Naive thymus-derived CD4-positive, alpha-beta T cell (primary cell): ENCODE measurements at regions not wholly inside any gene's neighbourhood (a gene's known extent, or its start where the extent isn't known, plus 50 kb on each side); places are given as distances from the start of the nearest gene placed in this dataset.

Experiments
- ATAC-seq: fragments of 150-1000 bp; cut with Tn5 transposase; 2 replicates; pipeline ENCODE4 v1.10.0; 2021; ENCODE audit warnings: mild to moderate bottlenecking, moderate library complexity
- CTCF ChIA-PET: fragments of 350-600 bp; sonication (Branson Sonifier 250); formaldehyde crosslinking; loops from one replicate; lab custom pipeline; 2021; ENCODE audit warnings: antibody characterized with exemption; lab: Charles Lee
- POLR2A ChIA-PET: fragments of 350-600 bp; sonication (Branson Sonifier 250); formaldehyde crosslinking; loops from one replicate; lab custom pipeline; 2021; ENCODE audit warnings: antibody characterized with exemption, inconsistent platforms; lab: Charles Lee
- DNase-seq, 9 donors: peaks; one replicate each; pipeline versions ENCODE4 v3.0.0 to v3.0.0-alpha.2; 2020 to 2022; ENCODE audit warnings: mixed read lengths in 1 of 9
- H3K27ac ChIP-seq: one replicate; pipeline ENCODE4 v1.7.0; 2013; ENCODE audit warnings: mild to moderate bottlenecking, low read depth, low read length, moderate library complexity
- H3K27me3 ChIP-seq, 2 donors: one replicate each; pipeline ENCODE4 v1.7.0; 2013; ENCODE audit warnings: low read length in 2 of 2, mild to moderate bottlenecking in 2 of 2, moderate library complexity in 2 of 2; ENCODE audit not compliant: control insufficient read depth in 2 of 2, insufficient read depth in 2 of 2
- H3K36me3 ChIP-seq, 3 experiments: 1 replicate in 2 of 3; 2 replicates in 1 of 3; pipeline ENCODE4 v1.7.0; 2013; ENCODE audit warnings: low read length in 3 of 3, mild to moderate bottlenecking in 3 of 3, moderate library complexity in 1 of 3; ENCODE audit not compliant: insufficient read depth in 3 of 3, control insufficient read depth in 2 of 3
- H3K4me1 ChIP-seq, 2 donors: one replicate each; pipeline ENCODE4 v1.7.0; 2013; ENCODE audit warnings: low read length in 2 of 2, mild to moderate bottlenecking in 2 of 2, moderate library complexity in 1 of 2; ENCODE audit not compliant: control insufficient read depth in 2 of 2, insufficient read depth in 2 of 2
- H3K4me3 ChIP-seq: 2 replicates; pipeline ENCODE4 v1.7.0; 2013; ENCODE audit warnings: mild to moderate bottlenecking, low read length
- H3K9me3 ChIP-seq, 3 experiments: 1 replicate in 2 of 3; 2 replicates in 1 of 3; pipeline ENCODE4 v1.7.0; 2013; ENCODE audit warnings: low read length in 3 of 3; ENCODE audit not compliant: control insufficient read depth in 2 of 3
- H3K27ac Mint-ChIP-seq, 9 donors: one replicate each; pipeline ENCODE4 v1.8.0; 2020 to 2022; ENCODE audit warnings: mixed read lengths in 9 of 9, mild to moderate bottlenecking in 8 of 9, moderate library complexity in 5 of 9, inconsistent platforms in 2 of 9
- H3K27me3 Mint-ChIP-seq, 5 donors: one replicate each; pipeline ENCODE4 v1.8.0; 2021 to 2022; ENCODE audit warnings: mixed read lengths in 5 of 5, mild to moderate bottlenecking in 1 of 5
- H3K36me3 Mint-ChIP-seq, 5 donors: one replicate each; pipeline ENCODE4 v1.8.0; 2020 to 2022; ENCODE audit warnings: mixed read lengths in 5 of 5, mild to moderate bottlenecking in 3 of 5, inconsistent platforms in 1 of 5
- H3K4me1 Mint-ChIP-seq, 7 donors: one replicate each; pipeline ENCODE4 v1.8.0; 2020 to 2022; ENCODE audit warnings: mixed read lengths in 7 of 7, mild to moderate bottlenecking in 3 of 7, inconsistent platforms in 1 of 7
- H3K4me3 Mint-ChIP-seq, 10 donors: one replicate each; pipeline ENCODE4 v1.8.0; 2020 to 2022; ENCODE audit warnings: mild to moderate bottlenecking in 10 of 10, mixed read lengths in 10 of 10, moderate library complexity in 6 of 10, inconsistent platforms in 2 of 10
- H3K9me3 Mint-ChIP-seq, 11 donors: one replicate each; pipeline ENCODE4 v1.8.0; 2020 to 2022; ENCODE audit warnings: mixed read lengths in 11 of 11, mild to moderate bottlenecking in 4 of 11, inconsistent platforms in 1 of 11, moderate library complexity in 1 of 11
- intact Hi-C, 2 donors: fragments of 100-400 bp; cut with micrococcal nuclease; formaldehyde crosslinking; loops; one replicate each; pipeline ENCODE4 v1.15.1; 2023

GRCh38 chr10:132484922-132485321, 52.7 kb upstream of the INPP5A start:
- no peak overlapping the region for H3K27ac ChIP-seq
- H3K9me3 Mint-ChIP-seq, result no peaks in the 10 kb centered on the region
- H3K9me3 ChIP-seq, result no peaks in the 10 kb centered on the region
- ATAC-seq, result no peak
- no peak overlapping the region for H3K4me3 Mint-ChIP-seq
- intact Hi-C loops, result no loop called here
- H3K4me1 ChIP-seq, result no peaks in the 10 kb centered on the region
- CTCF ChIA-PET, result no interaction called here
- H3K4me3 ChIP-seq, result no peak overlapping the region
- no peaks in the 10 kb centered on the region for H3K27me3 ChIP-seq
- POLR2A ChIA-PET, result no interaction called here
- H3K4me1 Mint-ChIP-seq, result no peaks in the 10 kb centered on the region
- H3K27ac Mint-ChIP-seq, result no peak overlapping the region
- no peaks in the 10 kb centered on the region for H3K36me3 Mint-ChIP-seq
- no peak for DNase-seq
- H3K27me3 Mint-ChIP-seq, result peaks cover 0 to 10% (median 0%) of the 10 kb centered on the region in 5 donors
- H3K36me3 ChIP-seq, result no peaks in the 10 kb centered on the region

DNA sequence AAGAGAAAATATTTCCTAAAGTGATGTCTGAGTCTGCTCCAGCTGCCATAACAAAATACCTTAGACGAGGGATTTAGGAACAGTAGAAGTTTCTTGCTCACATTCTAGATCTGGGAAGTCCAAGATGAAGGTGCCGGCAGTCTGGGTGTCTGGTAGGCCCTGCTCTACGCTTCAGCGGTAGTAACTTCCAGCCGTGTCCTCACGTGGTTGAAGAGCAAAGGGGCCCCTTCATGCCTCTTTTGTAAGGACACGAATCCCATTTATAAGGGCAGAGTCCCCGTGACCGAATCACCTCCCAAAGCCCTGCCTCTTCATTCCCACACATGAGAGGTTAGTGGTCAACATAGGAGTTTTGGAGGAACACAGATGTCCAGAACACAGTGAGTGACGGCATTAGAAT, 52.2 kb upstream of the INPP5A start:
- H3K27ac ChIP-seq, result no peak overlapping the region
- Mint-ChIP-seq H3K4me1 (no peaks in the 10 kb centered on the region), H3K36me3 (no peaks in the 10 kb centered on the region), H3K27ac (no peak overlapping the region), H3K27me3 (peaks cover 0 to 7% (median 0%) of the 10 kb centered on the region in 5 donors), H3K9me3 (peaks cover 0 to 1% (median 0%) of the 10 kb centered on the region in 11 donors), H3K4me3 (no peak overlapping the region)
- DNase-seq (no peak), ATAC-seq (no peak)
- ChIA-PET POLR2A (no interaction called here), CTCF (no interaction called here)
- H3K4me3 ChIP-seq, result no peak overlapping the region
- no peaks in the 10 kb centered on the region for H3K9me3 ChIP-seq
- H3K36me3 ChIP-seq, result no peaks in the 10 kb centered on the region
- no peaks in the 10 kb centered on the region for H3K27me3 ChIP-seq
- H3K4me1 ChIP-seq, result no peaks in the 10 kb centered on the region
- intact Hi-C loops, result no loop called here

DNA sequence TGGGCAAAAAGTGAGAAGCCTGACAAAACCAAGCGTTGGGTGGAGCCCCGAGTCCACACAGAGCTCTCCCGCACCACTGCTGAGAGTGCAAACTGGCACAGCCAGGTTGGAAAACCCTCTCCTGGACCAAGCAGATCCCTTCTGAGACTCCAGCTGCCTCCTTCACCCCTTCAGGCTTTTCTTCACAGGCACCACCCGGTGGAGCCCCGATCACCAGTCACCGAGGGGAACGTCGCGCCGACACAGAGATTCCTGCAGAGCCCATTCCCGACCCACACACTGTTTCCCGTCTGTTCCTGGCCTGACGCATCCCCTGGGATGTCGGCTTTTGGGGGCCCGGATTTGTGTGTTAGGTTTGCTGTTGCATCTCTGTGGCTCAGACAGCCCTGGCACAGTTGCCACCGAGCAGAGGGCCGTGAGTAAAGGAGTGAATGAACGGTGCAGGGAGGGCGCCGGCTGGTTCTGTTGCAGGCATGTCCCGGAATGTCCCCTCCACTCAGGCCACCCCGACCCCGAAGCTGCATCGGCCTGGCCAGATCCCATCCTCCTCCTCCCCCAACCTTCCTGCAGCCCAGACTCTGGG, 51.0 kb upstream of the INPP5A start:
- Mint-ChIP-seq H3K4me1 (no peaks in the 10 kb centered on the region), H3K4me3 (no peak overlapping the region), H3K36me3 (no peaks in the 10 kb centered on the region), H3K27me3 (peaks cover 0 to 7% (median 0%) of the 10 kb centered on the region in 5 donors), H3K27ac (no peak overlapping the region), H3K9me3 (peaks cover 0 to 3% (median 0%) of the 10 kb centered on the region in 11 donors)
- intact Hi-C loops, result no loop called here
- no peak for ATAC-seq
- Histone ChIP-seq H3K36me3 (no peaks in the 10 kb centered on the region), H3K4me1 (no peaks in the 10 kb centered on the region), H3K27me3 (no peaks in the 10 kb centered on the region), H3K4me3 (no peak overlapping the region), H3K27ac (no peak overlapping the region), H3K9me3 (no peaks in the 10 kb centered on the region)
- no peak for DNase-seq
- POLR2A ChIA-PET, result interaction anchor here (0.6 kb wide), 1 partner anchor 81 kb away, joined by 3 read pairs; no protein-coding TSS in a partner anchor
- CTCF ChIA-PET, result no interaction called here

- POLR2A ChIA-PET, result no interaction called here
These were observed 50.1 kb upstream of the INPP5A start for GRCh38 chr10:132487241-132488135.

More at GRCh38 chr10:132487241-132488135, 50.1 kb upstream of the INPP5A start:
- CTCF ChIA-PET, result no interaction called here
- H3K27ac ChIP-seq, result no peak overlapping the region
- H3K36me3 ChIP-seq, result no peaks in the 10 kb centered on the region
- Mint-ChIP-seq H3K27me3 (peaks cover 0 to 1% (median 0%) of the 10 kb centered on the region in 5 donors), H3K4me3 (no peak overlapping the region), H3K27ac (no peak overlapping the region), H3K4me1 (peaks cover 0 to 1% (median 0%) of the 10 kb centered on the region in 7 donors), H3K36me3 (no peaks in the 10 kb centered on the region), H3K9me3 (peaks cover 0 to 3% (median 0%) of the 10 kb centered on the region in 11 donors)
- no peak overlapping the region for H3K4me3 ChIP-seq
- H3K9me3 ChIP-seq, result no peaks in the 10 kb centered on the region
- ATAC-seq, result no peak
- no peaks in the 10 kb centered on the region for H3K27me3 ChIP-seq
- no peak for DNase-seq
- H3K4me1 ChIP-seq, result no peaks in the 10 kb centered on the region
- intact Hi-C loops, result no loop called here
